SK-N-SH treated with all-trans-retinoic acid at 6 μM for 48 hours (cell line): ENCODE measurements at regions not wholly inside any gene's neighbourhood (a gene's known extent, or its start where the extent isn't known, plus 50 kb on each side); places are given as distances from the start of the nearest gene placed in this dataset.

Source experiments
- ATAC-seq: fragments of 200-7000 bp; cut with Tn5 transposase; 3 replicates; pipeline ENCODE4 v1.9.1; 2020; ENCODE audit warnings: mild to moderate bottlenecking, moderate library complexity
- ARNTL ChIP-seq: fragments of 450-650 bp; formaldehyde crosslinking; IDR thresholded peaks from 2 replicates; pipeline ENCODE4 v1.5.0; 2020; ENCODE audit warnings: low read depth, mild to moderate bottlenecking, moderate library complexity, borderline replicate concordance
- BACH2 ChIP-seq: fragments of 250-450 bp; sonication (Bioruptor Pico); IDR thresholded peaks from 2 replicates; pipeline ENCODE4 v1.9.0; 2021; ENCODE audit warnings: mild to moderate bottlenecking, borderline replicate concordance
- CREB5 ChIP-seq: fragments of 250-450 bp; sonication (Bioruptor Pico); IDR thresholded peaks from 2 replicates; pipeline ENCODE4 v1.5.1; 2020; ENCODE audit warnings: low read depth, mild to moderate bottlenecking, moderate library complexity
- CSDC2 ChIP-seq: fragments of 250-450 bp; sonication (Bioruptor Pico); IDR thresholded peaks from 2 replicates; pipeline ENCODE4 v1.5.0; 2020; ENCODE audit warnings: mild to moderate bottlenecking, moderate library complexity
- CSRNP3 ChIP-seq: fragments of 250-450 bp; sonication (Bioruptor Pico); IDR thresholded peaks from 2 replicates; pipeline ENCODE4 v1.5.1; 2021; ENCODE audit warnings: mild to moderate bottlenecking, moderate library complexity
- ESRRG ChIP-seq: fragments of 250-450 bp; sonication (Bioruptor Pico); IDR thresholded peaks from 2 replicates; pipeline ENCODE4 v1.6.1; 2021; ENCODE audit warnings: mild to moderate bottlenecking
- GLIS3 ChIP-seq: fragments of 250-450 bp; sonication (Bioruptor Pico); IDR thresholded peaks from 2 replicates; pipeline ENCODE4 v1.5.0; 2020; ENCODE audit warnings: mild to moderate bottlenecking, moderate library complexity
- ISL1 ChIP-seq: fragments of 250-450 bp; sonication (Bioruptor Pico); IDR thresholded peaks from 2 replicates; pipeline ENCODE4 v2.1.2; 2022; ENCODE audit warnings: mild to moderate bottlenecking, moderate library complexity
- OSR1 ChIP-seq: fragments of 250-450 bp; sonication (Bioruptor Pico); IDR thresholded peaks from 2 replicates; pipeline ENCODE4 v1.8.0; 2022; ENCODE audit warnings: moderate library complexity, mild to moderate bottlenecking, inconsistent platforms
- PATZ1 ChIP-seq: fragments of 250-450 bp; sonication (Bioruptor Pico); IDR thresholded peaks from 2 replicates; pipeline ENCODE4 v1.8.0; 2020; ENCODE audit warnings: mild to moderate bottlenecking, moderate library complexity, borderline replicate concordance
- POU6F1 ChIP-seq: fragments of 250-450 bp; sonication (Bioruptor Pico); IDR thresholded peaks from 2 replicates; pipeline ENCODE4 v1.8.0; 2021; ENCODE audit warnings: low read depth, mild to moderate bottlenecking, moderate library complexity, borderline replicate concordance
- PPARA ChIP-seq: fragments of 250-450 bp; sonication (Bioruptor Pico); IDR thresholded peaks from 2 replicates; pipeline ENCODE4 v1.5.0; 2020; ENCODE audit warnings: mild to moderate bottlenecking, borderline replicate concordance
- RARB ChIP-seq: fragments of 250-450 bp; sonication (Bioruptor Pico); IDR thresholded peaks from 2 replicates; pipeline ENCODE4 v1.8.0; 2021; ENCODE audit warnings: mild to moderate bottlenecking, moderate library complexity
- SNAI2 ChIP-seq: fragments of 250-450 bp; sonication (Bioruptor Pico); IDR thresholded peaks from 2 replicates; pipeline ENCODE4 v1.5.0; 2020; ENCODE audit warnings: mild to moderate bottlenecking, moderate library complexity
- TCF4 ChIP-seq: fragments of 250-450 bp; sonication (Bioruptor Pico); IDR thresholded peaks from 2 replicates; pipeline ENCODE4 v1.8.0; 2021; ENCODE audit warnings: mild to moderate bottlenecking, moderate library complexity, borderline replicate concordance
- TOX ChIP-seq: fragments of 250-450 bp; sonication (Bioruptor Pico); IDR thresholded peaks from 2 replicates; pipeline ENCODE4 v1.8.0; 2021; ENCODE audit warnings: mild to moderate bottlenecking, moderate library complexity, borderline replicate concordance
- TSHZ2 ChIP-seq: fragments of 250-450 bp; sonication (Bioruptor Pico); IDR thresholded peaks from 2 replicates; pipeline ENCODE4 v1.5.0; 2020; ENCODE audit warnings: mild to moderate bottlenecking, moderate library complexity
- ZFP3 ChIP-seq: fragments of 250-450 bp; sonication (Bioruptor Pico); IDR thresholded peaks from 2 replicates; pipeline ENCODE4 v1.5.0; 2020; ENCODE audit warnings: mild to moderate bottlenecking, moderate library complexity
- ZFP30 ChIP-seq: fragments of 450-650 bp; formaldehyde crosslinking; IDR thresholded peaks from 2 replicates; pipeline ENCODE4 v1.5.0; 2022; ENCODE audit warnings: mild to moderate bottlenecking, moderate library complexity
- ZNF8 ChIP-seq: fragments of 450-650 bp; formaldehyde crosslinking; IDR thresholded peaks from 2 replicates; pipeline ENCODE4 v1.5.0; 2020; ENCODE audit warnings: mild to moderate bottlenecking, moderate library complexity

GRCh38 chr1:5740865-5741860 is 251.1 kb downstream of the NPHP4 start:
- ATAC-seq: no peak
- TF ChIP-seq ESRRG (CRISPR knock-in tag) (no peak), CSDC2 (CRISPR knock-in tag) (no peak), GLIS3 (CRISPR knock-in tag) (no peak), BACH2 (CRISPR knock-in tag) (no peak), TOX (CRISPR knock-in tag) (no peak), ZNF8 (no peak), PPARA (CRISPR knock-in tag) (no peak), TSHZ2 (no peak)

GRCh38 chr1:5740450-5740849 is 251.8 kb downstream of the NPHP4 start:
- TF ChIP-seq ZNF8 (no peak), ZFP3 (CRISPR knock-in tag) (no peak), RARB (CRISPR knock-in tag) (no peak), TCF4 (CRISPR knock-in tag) (no peak), CREB5 (no peak), CSDC2 (CRISPR knock-in tag) (no peak), PATZ1 (no peak), ZFP30 (CRISPR knock-in tag) (no peak), BACH2 (CRISPR knock-in tag) (no peak), TOX (CRISPR knock-in tag) (no peak), POU6F1 (CRISPR knock-in tag) (no peak), ESRRG (CRISPR knock-in tag) (no peak), GLIS3 (CRISPR knock-in tag) (no peak), SNAI2 (CRISPR knock-in tag) (no peak), ISL1 (CRISPR knock-in tag) (no peak), CSRNP3 (no peak), PPARA (CRISPR knock-in tag) (no peak), ARNTL (CRISPR knock-in tag) (no peak), OSR1 (CRISPR knock-in tag) (no peak)
- no peak for ATAC-seq
